ENCODE measurements at regions not wholly inside any gene's neighbourhood (a gene's known extent, or its start where the extent isn't known, plus 50 kb on each side); places are given as distances from the start of the nearest gene placed in this dataset.

DNA sequence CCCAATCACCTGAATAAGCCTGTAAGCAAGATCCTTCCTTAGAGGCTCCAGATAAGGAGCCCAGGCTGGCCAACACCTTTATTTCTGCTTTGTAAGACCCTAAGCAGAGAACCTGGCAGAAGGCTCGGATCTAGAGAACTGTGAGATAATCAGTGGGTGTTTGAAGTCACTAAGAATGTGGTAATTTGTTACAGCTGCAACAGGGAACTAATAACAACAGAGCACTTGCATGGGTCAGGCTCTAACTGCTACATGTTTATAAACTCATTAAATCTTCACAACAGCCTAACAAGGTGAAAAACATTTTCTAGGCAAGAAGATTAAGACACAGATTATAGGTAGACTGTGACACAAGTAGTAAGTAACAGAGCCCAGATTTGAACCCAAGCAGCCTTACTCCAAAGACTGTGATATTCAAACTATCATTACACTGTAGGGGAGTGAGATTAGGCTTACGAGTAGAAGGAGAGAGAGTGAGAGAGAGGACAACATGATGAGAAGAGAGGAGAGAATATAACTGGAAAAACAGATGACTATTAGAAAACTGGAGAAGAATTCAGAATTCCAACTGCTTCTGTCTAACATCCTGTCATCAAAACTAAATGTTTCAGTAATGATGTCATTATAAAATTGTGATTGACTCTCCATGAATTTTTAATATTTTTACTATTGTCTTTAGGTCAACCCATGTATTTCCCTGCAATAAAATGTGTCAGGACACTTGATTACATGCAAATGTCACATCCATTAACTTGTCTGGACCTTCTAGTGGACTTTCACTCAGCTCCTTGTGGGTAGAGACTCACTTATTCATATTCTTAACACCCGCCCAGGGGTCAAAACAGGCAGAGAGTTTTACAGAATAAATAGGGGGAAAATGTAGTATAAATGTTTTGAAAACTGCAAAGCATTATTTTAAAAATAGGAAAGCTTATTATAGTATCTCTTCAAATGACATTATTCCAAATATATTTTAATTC lies 290.9 kb upstream of the RGMB start:
- TF ChIP-seq EZH2 (IDR thresholded peaks at IDR 0.05): no peak
- no peak for TF ChIP-seq POLR2AphosphoS5 (IDR thresholded peaks at IDR 0.05; ENCODE audit: borderline replicate concordance, low read depth, low read length)
- no peak for TF ChIP-seq FOXP2 (optimal IDR thresholded peaks at IDR 0.05; ENCODE audit: control extremely low read depth, extremely low read length, insufficient read depth)
- Histone ChIP-seq H3K9me3 (ENCODE audit: low read depth, low read length) (no peaks in the 10 kb centered on the region), H3K36me3 (ENCODE audit: insufficient read depth, low read length) (no peaks in the 10 kb centered on the region), H3K27ac (no peak overlapping the region), H3K4me3 (no peak overlapping the region), H3K9ac (ENCODE audit: insufficient read length) (no peak overlapping the region)
- DNase-seq (ENCODE audit: low read depth, low spot score): no peak

DNA sequence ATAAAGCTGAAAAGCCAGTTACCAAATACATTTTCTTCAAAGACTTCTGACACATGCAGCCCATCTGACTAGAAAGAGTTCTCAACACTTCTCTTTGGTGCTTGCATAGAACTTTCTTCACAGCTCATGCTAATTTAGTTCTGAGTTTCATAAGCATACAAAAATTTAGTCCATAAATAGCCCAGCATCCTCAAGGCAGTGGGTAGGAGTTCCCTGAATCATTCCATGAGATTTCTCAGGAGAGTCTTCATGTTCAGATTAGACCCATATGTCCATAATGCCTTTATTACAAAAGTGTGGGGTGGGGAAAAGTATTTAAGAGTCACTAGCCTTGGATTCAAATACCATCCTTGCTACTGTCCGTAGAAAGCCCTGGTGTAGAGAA lies 290.2 kb upstream of the RGMB start:
- H3K4me3 ChIP-seq: no peak overlapping the region
- DNase-seq (ENCODE audit: low read depth, low spot score): no peak
- H3K9ac ChIP-seq (ENCODE audit: insufficient read length): no peak overlapping the region
- no peaks in the 10 kb centered on the region for H3K9me3 ChIP-seq (ENCODE audit: low read depth, low read length)
- no peaks in the 10 kb centered on the region for H3K36me3 ChIP-seq (ENCODE audit: insufficient read depth, low read length)
- H3K27ac ChIP-seq: no peak overlapping the region
- no peak for TF ChIP-seq EZH2 (IDR thresholded peaks at IDR 0.05)
- no peak for TF ChIP-seq FOXP2 (optimal IDR thresholded peaks at IDR 0.05; ENCODE audit: control extremely low read depth, extremely low read length, insufficient read depth)
- TF ChIP-seq POLR2AphosphoS5 (IDR thresholded peaks at IDR 0.05; ENCODE audit: borderline replicate concordance, low read depth, low read length): no peak

DNA sequence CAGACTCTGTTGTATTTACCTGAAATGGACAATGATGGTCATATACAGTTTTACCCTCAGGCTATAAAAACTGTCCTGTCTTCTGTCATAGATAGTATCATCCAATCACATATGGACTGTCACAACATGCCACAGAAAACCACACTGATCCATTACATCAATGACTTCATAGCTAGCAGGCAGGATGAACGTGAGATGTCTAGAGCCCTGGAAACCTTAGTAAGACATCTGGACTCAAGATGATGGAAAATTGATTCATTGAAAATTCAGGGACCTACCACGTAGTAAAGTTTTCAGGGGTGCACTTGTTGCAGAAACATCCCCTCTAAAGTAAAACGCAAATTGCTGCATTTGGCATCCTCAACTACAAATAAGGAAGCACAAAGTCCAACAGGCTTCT lies 284.4 kb upstream of the RGMB start:
- H3K9me3 ChIP-seq (ENCODE audit: low read depth, low read length): no peaks in the 10 kb centered on the region
- H3K9ac ChIP-seq (ENCODE audit: insufficient read length): no peak overlapping the region
- TF ChIP-seq FOXP2 (optimal IDR thresholded peaks at IDR 0.05; ENCODE audit: control extremely low read depth, extremely low read length, insufficient read depth) (no peak), POLR2AphosphoS5 (IDR thresholded peaks at IDR 0.05; ENCODE audit: borderline replicate concordance, low read depth, low read length) (no peak), EZH2 (IDR thresholded peaks at IDR 0.05) (no peak)
- no peak for DNase-seq (ENCODE audit: low read depth, low spot score)
- H3K27ac ChIP-seq: no peak overlapping the region
- H3K4me3 ChIP-seq: no peak overlapping the region
- no peaks in the 10 kb centered on the region for H3K36me3 ChIP-seq (ENCODE audit: insufficient read depth, low read length)

DNA sequence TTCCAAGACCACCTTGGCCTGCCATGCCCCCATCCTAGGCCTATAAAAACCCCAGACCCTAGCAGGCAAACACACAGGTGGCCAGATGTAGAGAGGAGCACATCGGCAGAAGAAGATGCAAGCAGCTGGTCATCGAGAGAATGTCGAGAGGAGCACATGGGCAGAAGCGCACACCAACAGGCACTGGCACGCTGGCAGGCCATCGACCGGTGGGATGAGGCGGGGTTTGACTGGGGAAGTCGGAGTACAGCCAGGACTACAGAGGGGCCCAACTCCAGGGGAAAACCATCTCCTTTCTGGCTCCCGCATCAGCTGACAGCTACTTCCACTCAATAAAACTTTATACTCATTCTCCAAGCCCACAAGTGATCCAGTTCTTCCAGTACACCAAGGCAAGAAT lies 283.1 kb upstream of the RGMB start:
- no peak overlapping the region for H3K9ac ChIP-seq (ENCODE audit: insufficient read length)
- H3K36me3 ChIP-seq (ENCODE audit: insufficient read depth, low read length): no peaks in the 10 kb centered on the region
- no peak overlapping the region for H3K27ac ChIP-seq
- TF ChIP-seq FOXP2 (optimal IDR thresholded peaks at IDR 0.05; ENCODE audit: control extremely low read depth, extremely low read length, insufficient read depth) (no peak), POLR2AphosphoS5 (IDR thresholded peaks at IDR 0.05; ENCODE audit: borderline replicate concordance, low read depth, low read length) (no peak), EZH2 (IDR thresholded peaks at IDR 0.05) (no peak)
- H3K9me3 ChIP-seq (ENCODE audit: low read depth, low read length): no peaks in the 10 kb centered on the region
- DNase-seq (ENCODE audit: low read depth, low spot score): no peak
- H3K4me3 ChIP-seq: no peak overlapping the region

DNA sequence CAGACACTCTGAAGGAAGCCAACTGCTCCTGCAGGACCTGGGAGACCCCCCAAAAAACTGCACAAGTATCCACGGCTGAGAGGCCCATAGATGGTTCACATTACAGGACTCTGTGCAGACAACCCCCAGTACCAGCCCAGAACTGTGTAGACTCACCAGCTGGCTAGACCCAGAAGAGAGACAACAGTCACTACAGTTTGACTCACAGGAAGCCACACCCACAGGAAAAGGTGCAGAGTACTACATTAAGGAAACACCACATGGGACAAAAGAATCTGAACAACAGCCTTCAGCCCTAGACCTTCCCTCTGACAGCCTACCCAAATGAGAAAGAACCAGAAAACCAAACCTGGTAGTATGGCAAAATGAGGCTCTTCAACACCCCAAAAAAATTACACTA lies 281.2 kb upstream of the RGMB start:
- no peak for DNase-seq (ENCODE audit: low read depth, low spot score)
- H3K9me3 ChIP-seq (ENCODE audit: low read depth, low read length): no peaks in the 10 kb centered on the region
- no peak overlapping the region for H3K9ac ChIP-seq (ENCODE audit: insufficient read length)
- no peak overlapping the region for H3K27ac ChIP-seq
- no peaks in the 10 kb centered on the region for H3K36me3 ChIP-seq (ENCODE audit: insufficient read depth, low read length)
- TF ChIP-seq POLR2AphosphoS5 (IDR thresholded peaks at IDR 0.05; ENCODE audit: borderline replicate concordance, low read depth, low read length) (no peak), FOXP2 (optimal IDR thresholded peaks at IDR 0.05; ENCODE audit: control extremely low read depth, extremely low read length, insufficient read depth) (no peak), EZH2 (IDR thresholded peaks at IDR 0.05) (no peak)
- H3K4me3 ChIP-seq: no peak overlapping the region

DNA sequence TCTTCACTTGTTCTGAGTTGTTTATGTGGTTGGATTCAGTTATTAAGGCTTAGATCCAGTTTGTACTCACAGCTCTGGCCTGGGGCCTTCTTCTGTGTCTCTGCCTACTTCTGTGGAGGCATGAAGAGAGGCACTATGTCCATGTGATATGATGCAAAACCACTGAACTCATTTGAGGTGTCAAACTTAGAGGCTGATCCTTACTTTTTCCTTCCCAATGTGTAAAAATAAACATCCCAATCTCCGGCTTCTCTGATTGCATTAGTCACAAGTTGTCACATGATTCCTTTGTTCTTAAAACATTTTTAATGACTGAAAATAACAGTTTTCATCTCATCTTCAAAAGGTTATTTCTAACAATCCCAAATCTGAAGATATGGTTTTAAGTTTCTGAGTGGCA lies 276.0 kb upstream of the RGMB start:
- no peak overlapping the region for H3K9ac ChIP-seq (ENCODE audit: insufficient read length)
- H3K27ac ChIP-seq: no peak overlapping the region
- H3K36me3 ChIP-seq (ENCODE audit: insufficient read depth, low read length): no peaks in the 10 kb centered on the region
- H3K9me3 ChIP-seq (ENCODE audit: low read depth, low read length): no peaks in the 10 kb centered on the region
- TF ChIP-seq EZH2 (IDR thresholded peaks at IDR 0.05): no peak
- no peak for TF ChIP-seq POLR2AphosphoS5 (IDR thresholded peaks at IDR 0.05; ENCODE audit: borderline replicate concordance, low read depth, low read length)
- DNase-seq (ENCODE audit: low read depth, low spot score): no peak
- no peak overlapping the region for H3K4me3 ChIP-seq

DNA sequence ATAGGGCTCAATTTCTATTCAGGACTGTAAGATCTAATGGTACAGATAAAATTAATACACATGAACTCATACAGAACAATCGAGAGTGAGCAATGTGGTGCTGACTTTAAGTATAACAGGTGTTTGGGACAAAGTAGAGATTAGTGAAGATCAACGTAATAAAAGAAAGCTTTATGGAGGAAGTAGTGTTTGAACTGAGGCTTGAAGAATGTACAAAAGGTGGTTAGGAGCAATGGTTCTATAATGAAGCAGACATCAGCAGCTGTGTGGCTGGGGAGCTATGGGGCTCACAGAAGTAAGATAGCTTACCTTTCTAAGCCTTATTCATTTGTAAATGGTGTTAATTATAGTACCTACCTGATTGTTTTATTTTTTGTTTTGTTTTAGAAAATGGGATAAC lies 275.4 kb upstream of the RGMB start:
- no peak for DNase-seq (ENCODE audit: low read depth, low spot score)
- Histone ChIP-seq H3K9ac (ENCODE audit: insufficient read length) (no peak overlapping the region), H3K27ac (no peak overlapping the region), H3K9me3 (ENCODE audit: low read depth, low read length) (no peaks in the 10 kb centered on the region), H3K36me3 (ENCODE audit: insufficient read depth, low read length) (no peaks in the 10 kb centered on the region), H3K4me3 (no peak overlapping the region)
- no peak for TF ChIP-seq EZH2 (IDR thresholded peaks at IDR 0.05)
- no peak for TF ChIP-seq FOXP2 (optimal IDR thresholded peaks at IDR 0.05; ENCODE audit: control extremely low read depth, extremely low read length, insufficient read depth)
- no peak for TF ChIP-seq POLR2AphosphoS5 (IDR thresholded peaks at IDR 0.05; ENCODE audit: borderline replicate concordance, low read depth, low read length)

DNA sequence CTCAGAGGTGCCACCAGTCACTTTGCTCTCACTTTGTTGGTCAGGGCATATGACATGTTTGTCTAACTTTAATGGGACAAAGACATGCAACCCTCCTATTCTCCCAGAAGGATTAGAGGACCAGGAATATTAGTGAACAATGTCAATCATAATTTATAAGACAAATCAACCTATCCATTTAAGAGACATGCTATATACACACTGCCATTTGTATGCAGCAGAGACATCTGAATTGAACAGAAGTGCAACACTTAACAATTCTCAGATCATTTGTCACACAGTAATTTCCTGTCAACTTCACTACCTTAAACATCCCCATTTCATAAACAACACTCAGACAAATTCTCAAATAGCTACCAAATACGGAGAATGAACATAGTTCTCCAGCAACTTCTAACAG lies 273.6 kb upstream of the RGMB start:
- H3K9me3 ChIP-seq (ENCODE audit: low read depth, low read length): no peaks in the 10 kb centered on the region
- TF ChIP-seq POLR2AphosphoS5 (IDR thresholded peaks at IDR 0.05; ENCODE audit: borderline replicate concordance, low read depth, low read length) (no peak), FOXP2 (optimal IDR thresholded peaks at IDR 0.05; ENCODE audit: control extremely low read depth, extremely low read length, insufficient read depth) (no peak), EZH2 (IDR thresholded peaks at IDR 0.05) (no peak)

More for the DNA sequence above, 273.6 kb upstream of the RGMB start:
- no peak for DNase-seq (ENCODE audit: low read depth, low spot score)
- H3K36me3 ChIP-seq (ENCODE audit: insufficient read depth, low read length): no peaks in the 10 kb centered on the region
- H3K27ac ChIP-seq: no peak overlapping the region
- no peak overlapping the region for H3K9ac ChIP-seq (ENCODE audit: insufficient read length)
- no peak overlapping the region for H3K4me3 ChIP-seq

Measured in SK-N-MC (cell line).